ENCODE measurements at regions not wholly inside any gene's neighbourhood (a gene's known extent, or its start where the extent isn't known, plus 50 kb on each side); places are given as distances from the start of the nearest gene placed in this dataset.

- DNase-seq (ENCODE audit: low spot score), result no peak
- TF ChIP-seq CTCF (IDR thresholded peaks at IDR 0.05), result no peak
- no peak overlapping the region for H3K4me3 Mint-ChIP-seq (ENCODE audit: unreplicated experiment)
These were observed 125.8 kb upstream of the CREB1 start for GRCh38 chr2:207403950-207404349.

GRCh38 chr2:207405150-207405549, 124.6 kb upstream of the CREB1 start:
- Mint-ChIP-seq H3K36me3 (ENCODE audit: low read depth) (no peaks in the 10 kb centered on the region), H3K4me1 (ENCODE audit: low read depth) (peaks cover 10% of the 10 kb centered on the region), H3K4me3 (ENCODE audit: unreplicated experiment) (no peak overlapping the region), H3K27me3 (ENCODE audit: low read depth) (no peaks in the 10 kb centered on the region), H3K9me3 (ENCODE audit: low read depth) (no peaks in the 10 kb centered on the region), H3K27ac (ENCODE audit: unreplicated experiment) (no peak overlapping the region)
- no peak for TF ChIP-seq CTCF (IDR thresholded peaks at IDR 0.05)
- no peak for DNase-seq (ENCODE audit: low spot score)

More at GRCh38 chr2:207403950-207404349, 125.8 kb upstream of the CREB1 start:
- no peak overlapping the region for H3K27ac Mint-ChIP-seq (ENCODE audit: unreplicated experiment)
- no peaks in the 10 kb centered on the region for H3K27me3 Mint-ChIP-seq (ENCODE audit: low read depth)
- H3K9me3 Mint-ChIP-seq (ENCODE audit: low read depth), result no peaks in the 10 kb centered on the region
- no peaks in the 10 kb centered on the region for H3K36me3 Mint-ChIP-seq (ENCODE audit: low read depth)
- peaks cover 6% of the 10 kb centered on the region for H3K4me1 Mint-ChIP-seq (ENCODE audit: low read depth)

- no peak overlapping the region for H3K27ac Mint-ChIP-seq (ENCODE audit: unreplicated experiment)
- H3K4me1 Mint-ChIP-seq (ENCODE audit: low read depth), result peaks cover 15% of the 10 kb centered on the region
- H3K27me3 Mint-ChIP-seq (ENCODE audit: low read depth), result no peaks in the 10 kb centered on the region
- no peaks in the 10 kb centered on the region for H3K36me3 Mint-ChIP-seq (ENCODE audit: low read depth)
- no peak overlapping the region for H3K4me3 Mint-ChIP-seq (ENCODE audit: unreplicated experiment)
- no peak for TF ChIP-seq CTCF (IDR thresholded peaks at IDR 0.05)
- H3K9me3 Mint-ChIP-seq (ENCODE audit: low read depth), result no peaks in the 10 kb centered on the region
- no peak for DNase-seq (ENCODE audit: low spot score)
These were observed 121.5 kb upstream of the CREB1 start for GRCh38 chr2:207408086-207408794.

GRCh38 chr2:207409517-207409916, 120.2 kb upstream of the CREB1 start:
- Mint-ChIP-seq H3K4me1 (ENCODE audit: low read depth) (peaks cover 15% of the 10 kb centered on the region), H3K36me3 (ENCODE audit: low read depth) (no peaks in the 10 kb centered on the region), H3K4me3 (ENCODE audit: unreplicated experiment) (no peak overlapping the region), H3K27me3 (ENCODE audit: low read depth) (no peaks in the 10 kb centered on the region), H3K27ac (ENCODE audit: unreplicated experiment) (no peak overlapping the region), H3K9me3 (ENCODE audit: low read depth) (no peaks in the 10 kb centered on the region)
- no peak for DNase-seq (ENCODE audit: low spot score)
- TF ChIP-seq CTCF (IDR thresholded peaks at IDR 0.05), result no peak

- Mint-ChIP-seq H3K9me3 (ENCODE audit: low read depth) (no peaks in the 10 kb centered on the region), H3K4me1 (ENCODE audit: low read depth) (peaks cover 15% of the 10 kb centered on the region), H3K27ac (ENCODE audit: unreplicated experiment) (no peak overlapping the region), H3K4me3 (ENCODE audit: unreplicated experiment) (no peak overlapping the region), H3K36me3 (ENCODE audit: low read depth) (no peaks in the 10 kb centered on the region), H3K27me3 (ENCODE audit: low read depth) (no peaks in the 10 kb centered on the region)
- no peak for TF ChIP-seq CTCF (IDR thresholded peaks at IDR 0.05)
- no peak for DNase-seq (ENCODE audit: low spot score)
These were observed 116.9 kb upstream of the CREB1 start for GRCh38 chr2:207412787-207413310.

Measured in chondrocyte (in vitro differentiated cells).